ENCODE measurements at regions not wholly inside any gene's neighbourhood (a gene's known extent, or its start where the extent isn't known, plus 50 kb on each side); places are given as distances from the start of the nearest gene placed in this dataset.

GRCh38 chr9:93899609-93900435 lies 55.3 kb downstream of the BARX1 start:
- TF ChIP-seq CSDC2 (CRISPR knock-in tag; IDR thresholded peaks at IDR 0.05) (no peak), ZNF565 (CRISPR knock-in tag; conservative IDR thresholded peaks at IDR 0.05; ENCODE audit: low read depth) (no peak), TSHZ2 (CRISPR knock-in tag; IDR thresholded peaks at IDR 0.05) (no peak), ZFP3 (CRISPR knock-in tag; IDR thresholded peaks at IDR 0.05) (no peak), TCF4 (CRISPR knock-in tag; IDR thresholded peaks at IDR 0.05; ENCODE audit: borderline replicate concordance) (no peak), CREB5 (CRISPR knock-in tag; IDR thresholded peaks at IDR 0.05; ENCODE audit: low read depth) (no peak), ZC3H10 (CRISPR knock-in tag; IDR thresholded peaks at IDR 0.05) (no peak), ZNF8 (CRISPR knock-in tag; IDR thresholded peaks at IDR 0.05) (no peak), GLIS3 (CRISPR knock-in tag; IDR thresholded peaks at IDR 0.05) (no peak), PPARA (CRISPR knock-in tag; IDR thresholded peaks at IDR 0.05; ENCODE audit: borderline replicate concordance) (no peak), BACH2 (CRISPR knock-in tag; IDR thresholded peaks at IDR 0.05; ENCODE audit: borderline replicate concordance) (no peak), ZNF70 (CRISPR knock-in tag; IDR thresholded peaks at IDR 0.05) (no peak), RARB (CRISPR knock-in tag; IDR thresholded peaks at IDR 0.05) (no peak), SNAI2 (CRISPR knock-in tag; IDR thresholded peaks at IDR 0.05) (no peak), OSR1 (CRISPR knock-in tag; IDR thresholded peaks at IDR 0.05) (no peak), ESRRG (CRISPR knock-in tag; IDR thresholded peaks at IDR 0.05) (no peak), PATZ1 (CRISPR knock-in tag; IDR thresholded peaks at IDR 0.05; ENCODE audit: borderline replicate concordance) (no peak)
- no peak for ATAC-seq

GRCh38 chr9:93898502-93899426 lies 56.4 kb downstream of the BARX1 start:
- no peak for ATAC-seq
- no peak for TF ChIP-seq ZNF8 (CRISPR knock-in tag; IDR thresholded peaks at IDR 0.05)
- no peak for TF ChIP-seq TOX (CRISPR knock-in tag; IDR thresholded peaks at IDR 0.05; ENCODE audit: borderline replicate concordance)
- TF ChIP-seq CREB5 (CRISPR knock-in tag; IDR thresholded peaks at IDR 0.05; ENCODE audit: low read depth), result no peak
- no peak for TF ChIP-seq PATZ1 (CRISPR knock-in tag; IDR thresholded peaks at IDR 0.05; ENCODE audit: borderline replicate concordance)
- TF ChIP-seq ZNF565 (CRISPR knock-in tag; conservative IDR thresholded peaks at IDR 0.05; ENCODE audit: low read depth), result no peak
- TF ChIP-seq PPARA (CRISPR knock-in tag; IDR thresholded peaks at IDR 0.05; ENCODE audit: borderline replicate concordance), result no peak
- no peak for TF ChIP-seq RARB (CRISPR knock-in tag; IDR thresholded peaks at IDR 0.05)
- TF ChIP-seq ESRRG (CRISPR knock-in tag; IDR thresholded peaks at IDR 0.05), result no peak
- TF ChIP-seq GLIS3 (CRISPR knock-in tag; IDR thresholded peaks at IDR 0.05), result no peak
- TF ChIP-seq ZC3H10 (CRISPR knock-in tag; IDR thresholded peaks at IDR 0.05), result no peak
- no peak for TF ChIP-seq ZNF70 (CRISPR knock-in tag; IDR thresholded peaks at IDR 0.05)
- no peak for TF ChIP-seq TSHZ2 (CRISPR knock-in tag; IDR thresholded peaks at IDR 0.05)
- TF ChIP-seq OSR1 (CRISPR knock-in tag; IDR thresholded peaks at IDR 0.05), result no peak
- no peak for TF ChIP-seq POU6F1 (CRISPR knock-in tag; IDR thresholded peaks at IDR 0.05; ENCODE audit: borderline replicate concordance, low read depth)
